ENCODE measurements at regions not wholly inside any gene's neighbourhood (a gene's known extent, or its start where the extent isn't known, plus 50 kb on each side); places are given as distances from the start of the nearest gene placed in this dataset.

DNA sequence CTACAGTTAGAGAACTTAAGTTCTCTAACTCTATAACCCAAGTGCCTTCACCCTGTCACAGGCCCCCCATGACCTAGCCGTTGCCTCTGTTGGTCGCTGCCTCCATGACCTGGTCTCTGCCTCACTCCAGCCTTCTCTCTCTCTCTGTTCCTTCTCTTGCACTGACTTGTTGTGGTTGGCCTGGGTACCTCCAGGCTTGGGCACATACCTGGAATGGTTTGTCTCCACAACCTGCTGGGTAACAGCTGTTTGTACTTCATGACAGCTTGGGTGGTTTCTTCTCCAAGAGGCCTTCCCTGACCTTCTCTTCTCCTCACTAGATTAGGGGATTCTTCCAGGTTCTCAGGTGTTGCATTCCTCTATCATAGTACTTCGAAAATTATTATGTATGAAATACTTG lies 371.6 kb upstream of the USP24 start:
- H3K4me3 ChIP-seq (ENCODE audit: low read depth, low read length), result no peak overlapping the region
- TF ChIP-seq, protein P1, sequence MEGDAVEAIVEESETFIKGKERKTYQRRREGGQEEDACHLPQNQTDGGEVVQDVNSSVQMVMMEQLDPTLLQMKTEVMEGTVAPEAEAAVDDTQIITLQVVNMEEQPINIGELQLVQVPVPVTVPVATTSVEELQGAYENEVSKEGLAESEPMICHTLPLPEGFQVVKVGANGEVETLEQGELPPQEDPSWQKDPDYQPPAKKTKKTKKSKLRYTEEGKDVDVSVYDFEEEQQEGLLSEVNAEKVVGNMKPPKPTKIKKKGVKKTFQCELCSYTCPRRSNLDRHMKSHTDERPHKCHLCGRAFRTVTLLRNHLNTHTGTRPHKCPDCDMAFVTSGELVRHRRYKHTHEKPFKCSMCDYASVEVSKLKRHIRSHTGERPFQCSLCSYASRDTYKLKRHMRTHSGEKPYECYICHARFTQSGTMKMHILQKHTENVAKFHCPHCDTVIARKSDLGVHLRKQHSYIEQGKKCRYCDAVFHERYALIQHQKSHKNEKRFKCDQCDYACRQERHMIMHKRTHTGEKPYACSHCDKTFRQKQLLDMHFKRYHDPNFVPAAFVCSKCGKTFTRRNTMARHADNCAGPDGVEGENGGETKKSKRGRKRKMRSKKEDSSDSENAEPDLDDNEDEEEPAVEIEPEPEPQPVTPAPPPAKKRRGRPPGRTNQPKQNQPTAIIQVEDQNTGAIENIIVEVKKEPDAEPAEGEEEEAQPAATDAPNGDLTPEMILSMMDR (IDR thresholded peaks at IDR 0.05; ENCODE audit: low read depth, low read length, missing control alignments), result no peak
- no peak for DNase-seq (ENCODE audit: low read depth)

DNA sequence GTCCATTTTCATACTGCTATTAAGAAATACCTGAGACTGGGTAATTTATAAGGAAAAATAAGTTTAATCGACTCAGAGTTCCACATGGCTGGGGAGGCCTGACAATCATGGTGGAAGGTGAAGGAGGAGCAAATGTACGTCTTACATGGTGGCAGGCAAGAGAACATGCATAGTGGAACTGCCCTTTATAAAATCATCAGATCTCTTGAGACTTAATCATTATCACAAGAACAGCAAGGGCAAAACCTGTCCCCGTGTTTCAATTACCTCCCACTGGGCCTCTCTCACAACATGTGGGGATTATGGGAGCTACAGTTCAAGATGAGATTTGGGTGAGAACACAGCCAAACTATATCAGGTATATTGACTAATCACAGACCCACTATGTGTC lies 370.2 kb upstream of the USP24 start:
- TF ChIP-seq, protein P1 (IDR thresholded peaks at IDR 0.05; ENCODE audit: low read depth, low read length, missing control alignments), result no peak
- no peak overlapping the region for H3K4me3 ChIP-seq (ENCODE audit: low read depth, low read length)
- no peak for DNase-seq (ENCODE audit: low read depth)

DNA sequence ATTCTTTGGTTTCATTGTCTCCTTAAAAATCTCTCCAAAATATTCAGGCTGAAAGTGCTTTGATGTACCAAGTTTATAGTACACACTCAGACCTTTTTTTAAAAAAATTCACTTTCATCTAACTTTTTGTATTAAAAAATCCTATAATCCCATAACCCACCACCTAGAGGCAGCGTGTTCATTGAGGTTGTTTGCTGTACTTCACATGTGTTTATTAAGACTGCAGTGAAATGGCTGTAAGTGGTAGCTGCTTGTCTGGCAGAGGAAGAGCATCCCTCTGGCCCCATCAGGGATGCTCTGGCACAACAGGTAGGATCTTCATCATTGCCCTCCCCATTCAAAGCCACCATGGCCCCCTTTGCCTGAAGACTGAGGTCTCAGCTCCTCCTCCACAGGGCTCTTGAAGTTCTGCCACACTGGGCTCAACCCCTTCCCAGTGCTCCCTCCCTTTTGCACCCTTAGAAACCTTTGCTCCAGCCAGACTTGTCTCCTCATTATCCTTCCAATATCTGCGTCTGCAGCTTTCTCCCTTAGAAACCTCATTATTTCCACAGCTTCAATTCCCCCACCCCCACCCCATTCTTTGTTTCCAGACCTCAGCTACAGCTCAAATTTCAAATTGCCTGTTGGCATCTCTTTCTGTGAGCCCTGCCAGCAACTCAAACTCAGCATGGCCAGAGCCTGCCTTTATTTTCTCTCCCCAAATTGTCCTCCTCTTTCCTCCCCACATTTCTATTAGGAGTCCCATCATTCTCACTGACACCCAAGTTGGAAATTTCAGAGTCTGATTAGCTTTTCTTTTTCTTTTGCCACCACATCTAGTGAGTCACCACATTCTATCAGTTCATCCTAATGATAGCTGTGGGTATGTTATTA lies 369.6 kb upstream of the USP24 start:
- DNase-seq (ENCODE audit: low read depth), result no peak

DNA sequence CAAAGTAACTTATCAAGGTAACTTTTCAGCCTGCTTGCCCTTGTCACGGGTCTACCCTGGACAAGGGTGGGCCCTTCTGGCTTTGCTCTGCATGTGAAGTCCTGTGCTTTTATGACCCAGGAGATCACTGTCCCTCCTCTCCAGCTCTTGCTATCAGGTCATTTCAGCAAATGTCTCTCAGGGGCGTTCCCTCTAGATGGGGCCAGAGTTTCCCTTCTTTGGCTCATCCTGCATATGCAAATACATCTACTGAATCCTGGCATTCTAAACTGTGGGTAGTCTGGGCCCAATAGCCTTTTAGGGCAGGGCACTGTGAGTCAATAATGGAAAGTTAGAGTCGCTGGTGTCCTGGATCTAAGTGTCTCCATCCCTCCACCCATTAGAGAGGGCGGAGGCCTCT lies 366.9 kb upstream of the USP24 start:
- H3K4me3 ChIP-seq (ENCODE audit: low read depth, low read length), result no peak overlapping the region
- TF ChIP-seq, protein P1 (IDR thresholded peaks at IDR 0.05; ENCODE audit: low read depth, low read length, missing control alignments), result no peak
- no peak for DNase-seq (ENCODE audit: low read depth)

More for the DNA sequence above, 369.6 kb upstream of the USP24 start:
- TF ChIP-seq, protein P1 (IDR thresholded peaks at IDR 0.05; ENCODE audit: low read depth, low read length, missing control alignments), result no peak
- H3K4me3 ChIP-seq (ENCODE audit: low read depth, low read length), result no peak overlapping the region

DNA sequence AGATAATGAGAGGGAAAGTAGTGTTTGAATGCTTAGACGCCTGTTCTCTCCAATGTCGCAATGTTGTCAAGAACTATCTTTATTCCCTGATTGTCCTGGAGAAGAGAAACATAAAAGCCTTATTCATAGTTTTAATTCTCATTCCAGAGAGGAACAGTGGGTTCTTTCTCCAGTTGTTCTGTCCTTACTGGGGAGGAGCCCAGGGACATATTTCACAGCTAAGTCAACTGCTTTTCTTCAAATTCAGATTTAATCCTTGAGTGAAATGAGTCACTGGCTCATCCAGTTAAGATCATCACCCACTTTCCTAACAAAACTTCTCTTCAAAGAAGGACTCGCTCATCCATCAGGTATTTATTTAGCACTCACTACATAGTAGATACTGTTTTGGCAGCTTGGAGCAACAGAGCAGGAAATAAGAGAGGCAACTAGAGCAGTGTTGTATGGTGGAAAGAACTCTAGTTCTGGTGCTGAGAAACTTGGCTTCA lies 365.7 kb upstream of the USP24 start:
- no peak overlapping the region for H3K4me3 ChIP-seq (ENCODE audit: low read depth, low read length)
- TF ChIP-seq, protein P1 (IDR thresholded peaks at IDR 0.05; ENCODE audit: low read depth, low read length, missing control alignments), result no peak
- no peak for DNase-seq (ENCODE audit: low read depth)

DNA sequence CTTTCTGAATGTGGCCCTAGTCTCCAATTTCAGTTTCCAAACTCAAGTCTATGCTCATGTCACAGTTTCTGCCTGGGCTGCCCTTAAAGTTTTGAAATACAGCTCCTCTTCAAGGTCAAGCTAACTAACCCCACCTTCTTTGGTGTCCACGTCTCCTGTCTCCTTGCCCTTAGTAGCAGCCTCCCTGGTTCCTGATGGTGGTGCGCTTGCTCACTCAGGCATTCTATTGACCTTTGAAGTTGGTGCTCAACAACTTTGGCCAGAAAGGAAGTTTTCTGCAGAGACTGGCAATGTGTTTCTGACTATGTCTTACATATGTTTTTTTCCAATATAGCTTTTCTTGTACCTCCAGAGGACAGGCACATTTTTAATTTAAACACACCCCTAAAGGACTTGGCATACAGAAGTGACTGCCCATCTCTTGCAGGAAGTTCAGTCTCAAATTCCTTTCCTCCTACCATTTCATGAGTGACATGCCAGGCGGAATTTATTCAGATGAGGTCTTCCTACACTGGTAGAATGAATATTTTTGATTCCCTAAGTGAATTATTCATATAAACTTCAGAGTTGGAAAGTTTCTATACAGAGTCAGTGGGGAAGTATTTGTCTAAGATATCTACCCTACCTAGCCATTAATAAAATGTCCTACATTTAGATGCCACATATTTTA lies 364.3 kb upstream of the USP24 start:
- no peak for DNase-seq (ENCODE audit: low read depth)
- no peak overlapping the region for H3K4me3 ChIP-seq (ENCODE audit: low read depth, low read length)
- TF ChIP-seq, protein P1 (IDR thresholded peaks at IDR 0.05; ENCODE audit: low read depth, low read length, missing control alignments), result no peak

Data from GM12864 (cell line).